NB4 (cell line): ENCODE measurements at regions not wholly inside any gene's neighbourhood (a gene's known extent, or its start where the extent isn't known, plus 50 kb on each side); places are given as distances from the start of the nearest gene placed in this dataset.

Experiments
- CTCF ChIP-seq: IDR thresholded peaks from one replicate; pipeline ENCODE4 v1.5.1; 2012; ENCODE audit warnings: low read depth, low read length
- MAX ChIP-seq: IDR thresholded peaks from 2 replicates; pipeline ENCODE4 v1.6.1; 2011; ENCODE audit warnings: low read depth, low read length
- MYC ChIP-seq: IDR thresholded peaks from 2 replicates; pipeline ENCODE4 v1.6.1; 2011; ENCODE audit warnings: low read depth, low read length
- POLR2A ChIP-seq: IDR thresholded peaks from 2 replicates; pipeline ENCODE4 v1.6.1; 2011; ENCODE audit warnings: mild to moderate bottlenecking; ENCODE audit not compliant: insufficient read length; ENCODE audit errors: extremely low read depth

- TF ChIP-seq CTCF (no peak), POLR2A (no peak), MAX (no peak), MYC (no peak)
These were observed 365.8 kb upstream of the DPYD start for GRCh38 chr1:98286656-98287055.
